Loucy (cell line): ENCODE measurements at regions not wholly inside any gene's neighbourhood (a gene's known extent, or its start where the extent isn't known, plus 50 kb on each side); places are given as distances from the start of the nearest gene placed in this dataset.

ENCODE experiments used
- H2AFZ ChIP-seq: fragments of 200-600 bp; sonication (generic); 2 replicates; pipeline ENCODE4 v1.6.0; 2016; ENCODE audit warnings: antibody characterized with exemption, mild to moderate bottlenecking, low read length, moderate library complexity
- H3F3A ChIP-seq: fragments of 200-600 bp; 2 replicates; pipeline ENCODE4 v1.6.0; 2016; ENCODE audit warnings: antibody characterized with exemption, low read depth, mild to moderate bottlenecking
- H3K27me3 ChIP-seq: fragments of 200-600 bp; sonication (generic); 2 replicates; pipeline ENCODE4 v1.6.1; 2014; ENCODE audit warnings: low read length, mild to moderate bottlenecking; ENCODE audit not compliant: insufficient read depth, poor library complexity, severe bottlenecking
- H3K36me3 ChIP-seq: fragments of 200-600 bp; sonication (generic); 2 replicates; pipeline ENCODE4 v1.6.1; 2016; ENCODE audit warnings: low read length; ENCODE audit not compliant: insufficient read depth
- H3K4me1 ChIP-seq: fragments of 200-600 bp; sonication (generic); 2 replicates; pipeline ENCODE4 v1.5.1; 2014; ENCODE audit warnings: low read length, mild to moderate bottlenecking; ENCODE audit not compliant: insufficient read depth, poor library complexity, severe bottlenecking
- H3K4me2 ChIP-seq: fragments of 200-600 bp; sonication (generic); 2 replicates; pipeline ENCODE4 v1.6.0; 2014; ENCODE audit warnings: antibody characterized with exemption, low read length, low read depth, mild to moderate bottlenecking; ENCODE audit not compliant: poor library complexity, severe bottlenecking
- H3K4me3 ChIP-seq: fragments of 200-600 bp; sonication (generic); 2 replicates; pipeline ENCODE4 v1.5.1; 2014; ENCODE audit warnings: low read length, mild to moderate bottlenecking, mixed read lengths; ENCODE audit not compliant: poor library complexity, severe bottlenecking
- H3K79me2 ChIP-seq: fragments of 200-600 bp; sonication (generic); 2 replicates; pipeline ENCODE4 v1.6.1; 2014; ENCODE audit warnings: low read length; ENCODE audit not compliant: insufficient read depth
- H3K9ac ChIP-seq: fragments of 200-600 bp; sonication (generic); 2 replicates; pipeline ENCODE4 v1.6.0; 2014; ENCODE audit warnings: mild to moderate bottlenecking, low read depth, low read length, moderate library complexity; ENCODE audit not compliant: poor library complexity, severe bottlenecking
- H3K9me2 ChIP-seq: fragments of 200-600 bp; sonication (generic); replicated peaks from 2 replicates; pipeline ENCODE4 v1.6.1; 2016; ENCODE audit warnings: low read depth, low read length, mixed read lengths
- H3K9me3 ChIP-seq: fragments of 200-600 bp; sonication (generic); 2 replicates; pipeline ENCODE4 v1.6.1; 2014; ENCODE audit warnings: mild to moderate bottlenecking, antibody characterized with exemption, low read length, low read depth; ENCODE audit not compliant: insufficient read depth
- H4K20me1 ChIP-seq: fragments of 200-600 bp; sonication (generic); 2 replicates; pipeline ENCODE4 v1.6.0; 2014; ENCODE audit warnings: antibody characterized with exemption, low read length, mild to moderate bottlenecking; ENCODE audit not compliant: insufficient read depth, poor library complexity, severe bottlenecking
- CTCF ChIP-seq: fragments of 200-600 bp; sonication (generic); conservative IDR thresholded peaks from 2 replicates; pipeline ENCODE4 v1.5.1; 2014; ENCODE audit warnings: mild to moderate bottlenecking, antibody characterized with exemption, low read length
- EZH2phosphoT487 ChIP-seq: fragments of 200-600 bp; IDR thresholded peaks from 2 replicates; pipeline ENCODE4 v1.6.1; 2018; ENCODE audit warnings: antibody characterized with exemption, mild to moderate bottlenecking, moderate library complexity, borderline replicate concordance

GRCh38 chr2:190139371-190139770 is 76.8 kb upstream of the MSTN start:
- H3K36me3 ChIP-seq: no peaks in the 10 kb centered on the region
- H3K4me1 ChIP-seq: no peaks in the 10 kb centered on the region
- TF ChIP-seq EZH2phosphoT487 (no peak), CTCF (no peak)
- no peaks in the 10 kb centered on the region for H3K79me2 ChIP-seq
- H3K4me3 ChIP-seq: no peak overlapping the region
- no peak overlapping the region for H2AFZ ChIP-seq
- no peaks in the 10 kb centered on the region for H3F3A ChIP-seq
- H3K4me2 ChIP-seq: no peak overlapping the region
- H3K27me3 ChIP-seq: no peaks in the 10 kb centered on the region
- H3K9me3 ChIP-seq: no peaks in the 10 kb centered on the region; the same call in 1 of the 2 replicates
- no peaks in the 10 kb centered on the region for H3K9me2 ChIP-seq
- no peak overlapping the region for H3K9ac ChIP-seq
- H4K20me1 ChIP-seq: no peaks in the 10 kb centered on the region

- no peak overlapping the region for H3K4me3 ChIP-seq
- TF ChIP-seq CTCF (no peak), EZH2phosphoT487 (no peak)
- H3K79me2 ChIP-seq: no peaks in the 10 kb centered on the region
- H3K9me2 ChIP-seq: no peaks in the 10 kb centered on the region
- no peak overlapping the region for H2AFZ ChIP-seq
- H3K9ac ChIP-seq: no peak overlapping the region
- no peaks in the 10 kb centered on the region for H3K36me3 ChIP-seq
- no peaks in the 10 kb centered on the region for H4K20me1 ChIP-seq
- no peak overlapping the region for H3K4me2 ChIP-seq
- no peaks in the 10 kb centered on the region for H3K4me1 ChIP-seq
- no peaks in the 10 kb centered on the region for H3F3A ChIP-seq
- no peaks in the 10 kb centered on the region for H3K27me3 ChIP-seq
- H3K9me3 ChIP-seq: no peaks in the 10 kb centered on the region; the same call in 1 of the 2 replicates
Observed at GRCh38 chr2:190138032-190138431, 75.5 kb upstream of the MSTN start.

- Histone ChIP-seq H4K20me1 (no peaks in the 10 kb centered on the region), H3K4me3 (no peak overlapping the region), H3K9me2 (no peaks in the 10 kb centered on the region), H3K4me1 (no peaks in the 10 kb centered on the region), H2AFZ (no peak overlapping the region), H3F3A (no peaks in the 10 kb centered on the region), H3K36me3 (no peaks in the 10 kb centered on the region), H3K4me2 (no peak overlapping the region), H3K9me3 (no peaks in the 10 kb centered on the region; the same call in 1 of the 2 replicates), H3K27me3 (no peaks in the 10 kb centered on the region), H3K79me2 (no peaks in the 10 kb centered on the region), H3K9ac (no peak overlapping the region)
- TF ChIP-seq EZH2phosphoT487 (no peak), CTCF (no peak)
Observed at GRCh38 chr2:190137561-190137960, 75.0 kb upstream of the MSTN start.
